Right lobe of liver (tissue), 6 donors: ENCODE measurements at regions not wholly inside any gene's neighbourhood (a gene's known extent, or its start where the extent isn't known, plus 50 kb on each side); places are given as distances from the start of the nearest gene placed in this dataset.

Source experiments
- ATAC-seq, 4 donors: fragments of 200-7000 bp; cut with Tn5 transposase; one replicate each; pipeline ENCODE4 v1.9.1; 2020; ENCODE audit warnings: mild to moderate bottlenecking in 4 of 4, moderate library complexity in 4 of 4
- DNase-seq, 3 donors: peaks; one replicate each; pipeline ENCODE4 v3.0.0-alpha.2; 2020
- H3K27ac ChIP-seq, 3 donors: fragments of 200-600 bp; one replicate each; pipeline ENCODE4 v1.8.0; 2022
- H3K27me3 ChIP-seq, 2 donors: fragments of 200-600 bp; one replicate each; pipeline ENCODE4 v1.8.0; 2022
- H3K36me3 ChIP-seq, 4 donors: fragments of 200-600 bp; sonication (generic) in 1 of 4; one replicate each; pipeline versions ENCODE4 v1.5.1 to v1.8.0; 2017 to 2022; ENCODE audit warnings: control low read depth in 1 of 4
- H3K4me1 ChIP-seq, 4 donors: fragments of 200-600 bp; sonication (generic) in 1 of 4; one replicate each; pipeline versions ENCODE4 v1.5.1 to v1.8.0; 2017 to 2022; ENCODE audit warnings: control low read depth in 1 of 4
- H3K4me3 ChIP-seq, 3 donors: fragments of 200-600 bp; one replicate each; pipeline ENCODE4 v1.8.0; 2022
- H3K9me3 ChIP-seq, 4 donors: fragments of 200-600 bp; sonication (generic) in 1 of 4; one replicate each; pipeline versions ENCODE4 v1.5.1 to v1.8.0; 2017 to 2022; ENCODE audit warnings: control low read depth in 1 of 4
- POLR2A ChIP-seq: fragments of 450-650 bp; IDR thresholded peaks from one replicate; pipeline ENCODE4 v1.6.1; 2017; ENCODE audit warnings: antibody characterized with exemption, mild to moderate bottlenecking
- WGBS: methylation state at CpG from one replicate; pipeline ENCODE4 v1.1.6; 2018; ENCODE audit warnings: low coverage, low lambda C conversion rate; ENCODE audit not compliant: insufficient coverage; ENCODE audit errors: missing lambda C conversion rate; 5-methylcytosine and 5-hydroxymethylcytosine counted together
- intact Hi-C, 2 donors: fragments of 100-400 bp; cut with DNase I; formaldehyde crosslinking; loops; one replicate each; pipeline versions ENCODE4 v1.11.2 to v1.14.1; 2022
- TF ChIP-seq, protein P1 (sequence below), 4 donors: fragments of 200-600 bp in 3 of 4; fragments of 450-650 bp in 1 of 4; IDR thresholded peaks; one replicate each; pipeline versions ENCODE4 v1.5.1 to v1.8.0; 2016 to 2022; ENCODE audit warnings: antibody characterized with exemption in 4 of 4, mild to moderate bottlenecking in 2 of 4
- donor health status: DM: no; HTN: yes; CAD: no.
- donor health status: DM: no; HTN: no; CAD: no.
- donor health status: DM: no; HTN: no; CAD: no.
- donor health status: DM: no; HTN: yes; CAD: no.
- donor health status: DM: no; HTN: yes; CAD: no.

DNA sequence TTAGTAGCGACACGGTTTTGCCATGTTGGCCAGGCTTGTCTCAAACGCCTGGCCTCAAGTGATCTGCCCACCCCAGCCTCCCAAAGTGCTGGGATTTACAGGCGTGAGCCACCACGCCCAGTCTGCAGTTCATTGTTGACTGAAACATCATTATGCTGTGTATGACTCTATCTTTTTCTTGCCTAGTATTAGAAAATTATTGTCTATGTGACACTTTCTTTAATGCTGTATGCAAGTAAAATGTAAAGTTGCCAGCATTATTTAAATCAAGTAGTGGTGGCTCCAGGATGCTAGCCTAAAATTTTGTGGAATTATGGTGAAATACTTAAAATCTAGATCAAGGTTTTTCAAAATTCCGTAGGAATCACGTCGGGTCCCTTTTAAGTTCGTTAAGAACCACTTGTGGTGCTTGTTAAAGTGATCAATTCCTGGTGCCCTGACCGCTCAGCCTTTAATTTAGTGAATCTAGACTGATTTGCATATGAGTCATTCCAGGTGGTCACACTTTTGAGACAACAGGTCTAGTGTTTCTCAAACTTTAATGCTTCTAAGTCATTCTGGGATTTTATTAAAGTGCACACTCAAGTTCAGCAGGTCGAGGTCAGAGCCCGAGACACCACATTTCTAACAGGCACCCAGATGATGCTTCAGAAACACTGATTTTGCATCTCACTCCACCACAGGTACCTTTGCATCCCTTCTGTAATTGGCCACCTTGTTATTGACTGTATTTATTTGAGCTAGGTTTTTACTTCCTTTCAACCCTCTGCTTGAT lies 132.6 kb upstream of the MTHFD1L start:
- H3K27me3 ChIP-seq, result no peaks in the 10 kb centered on the region
- ATAC-seq (no peak), DNase-seq (no peak)
- 90% methylated on average over 12 of the region's 12 CpGs for WGBS
- no peaks in the 10 kb centered on the region for H3K4me1 ChIP-seq
- H3K36me3 ChIP-seq, result peaks cover 0 to 13% (median 0%) of the 10 kb centered on the region in 4 donors
- TF ChIP-seq, protein P1, sequence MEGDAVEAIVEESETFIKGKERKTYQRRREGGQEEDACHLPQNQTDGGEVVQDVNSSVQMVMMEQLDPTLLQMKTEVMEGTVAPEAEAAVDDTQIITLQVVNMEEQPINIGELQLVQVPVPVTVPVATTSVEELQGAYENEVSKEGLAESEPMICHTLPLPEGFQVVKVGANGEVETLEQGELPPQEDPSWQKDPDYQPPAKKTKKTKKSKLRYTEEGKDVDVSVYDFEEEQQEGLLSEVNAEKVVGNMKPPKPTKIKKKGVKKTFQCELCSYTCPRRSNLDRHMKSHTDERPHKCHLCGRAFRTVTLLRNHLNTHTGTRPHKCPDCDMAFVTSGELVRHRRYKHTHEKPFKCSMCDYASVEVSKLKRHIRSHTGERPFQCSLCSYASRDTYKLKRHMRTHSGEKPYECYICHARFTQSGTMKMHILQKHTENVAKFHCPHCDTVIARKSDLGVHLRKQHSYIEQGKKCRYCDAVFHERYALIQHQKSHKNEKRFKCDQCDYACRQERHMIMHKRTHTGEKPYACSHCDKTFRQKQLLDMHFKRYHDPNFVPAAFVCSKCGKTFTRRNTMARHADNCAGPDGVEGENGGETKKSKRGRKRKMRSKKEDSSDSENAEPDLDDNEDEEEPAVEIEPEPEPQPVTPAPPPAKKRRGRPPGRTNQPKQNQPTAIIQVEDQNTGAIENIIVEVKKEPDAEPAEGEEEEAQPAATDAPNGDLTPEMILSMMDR (IDR thresholded peaks at IDR 0.05), result no peak
- no peak for TF ChIP-seq POLR2A
- no peak overlapping the region for H3K27ac ChIP-seq
- H3K4me3 ChIP-seq, result no peak overlapping the region
- H3K9me3 ChIP-seq, result no peaks in the 10 kb centered on the region
- intact Hi-C loops, result no loop called here

DNA sequence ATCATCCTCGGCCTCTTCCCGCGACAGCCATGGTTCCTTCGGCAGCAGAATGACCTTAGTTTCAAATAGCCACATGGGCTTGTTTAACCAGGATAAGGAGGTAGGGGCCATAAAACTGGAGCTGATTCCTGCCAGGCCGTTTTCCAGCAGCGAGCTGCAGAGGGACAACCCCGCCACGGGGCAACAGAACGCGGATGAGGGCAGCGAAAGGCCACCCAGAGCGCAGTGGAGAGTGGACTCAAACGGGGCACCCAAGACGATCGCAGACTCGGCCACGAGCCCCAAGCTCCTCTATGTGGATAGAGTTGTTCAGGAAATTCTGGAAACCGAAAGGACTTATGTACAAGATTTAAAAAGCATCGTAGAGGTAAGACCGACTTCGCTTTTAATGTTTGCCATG lies 131.8 kb upstream of the MTHFD1L start:
- DNase-seq, result no peak
- Histone ChIP-seq H3K4me3 (no peak overlapping the region), H3K27me3 (no peaks in the 10 kb centered on the region), H3K27ac (no peak overlapping the region), H3K36me3 (peaks cover 0 to 13% (median 0%) of the 10 kb centered on the region in 4 donors), H3K4me1 (no peaks in the 10 kb centered on the region), H3K9me3 (no peaks in the 10 kb centered on the region)
- 95% methylated on average over 20 of the region's 21 CpGs for WGBS
- no peak for ATAC-seq
- intact Hi-C loops, result no loop called here
- TF ChIP-seq, protein P1 (IDR thresholded peaks at IDR 0.05), result no peak
- no peak for TF ChIP-seq POLR2A

DNA sequence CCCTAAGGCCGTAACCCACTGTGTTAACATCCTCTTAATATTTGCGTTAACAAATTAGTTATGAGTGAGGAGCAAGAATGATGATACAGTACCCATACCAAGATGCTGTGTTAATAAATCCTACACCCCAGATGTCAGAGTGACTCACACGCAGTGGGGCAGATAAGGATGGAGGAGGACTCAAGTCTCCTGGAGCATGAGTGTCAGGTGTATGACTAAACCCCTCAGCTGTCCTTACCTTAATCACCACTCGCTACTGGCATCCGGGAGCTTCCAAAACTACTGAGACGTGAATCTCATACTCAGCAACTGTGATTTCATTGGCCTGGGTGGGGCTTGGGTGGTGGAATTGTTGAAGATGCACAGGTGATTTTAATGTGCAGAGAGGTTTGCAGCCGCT lies 131.3 kb upstream of the MTHFD1L start:
- WGBS, result 88% methylated on average over 7 of the region's 7 CpGs
- DNase-seq, result no peak
- intact Hi-C loops, result no loop called here
- no peak for ATAC-seq
- Histone ChIP-seq H3K27me3 (no peaks in the 10 kb centered on the region), H3K36me3 (peaks cover 0 to 13% (median 0%) of the 10 kb centered on the region in 4 donors), H3K27ac (no peak overlapping the region), H3K4me3 (no peak overlapping the region), H3K4me1 (no peaks in the 10 kb centered on the region), H3K9me3 (no peaks in the 10 kb centered on the region)
- no peak for TF ChIP-seq POLR2A
- TF ChIP-seq, protein P1 (IDR thresholded peaks at IDR 0.05), result no peak

DNA sequence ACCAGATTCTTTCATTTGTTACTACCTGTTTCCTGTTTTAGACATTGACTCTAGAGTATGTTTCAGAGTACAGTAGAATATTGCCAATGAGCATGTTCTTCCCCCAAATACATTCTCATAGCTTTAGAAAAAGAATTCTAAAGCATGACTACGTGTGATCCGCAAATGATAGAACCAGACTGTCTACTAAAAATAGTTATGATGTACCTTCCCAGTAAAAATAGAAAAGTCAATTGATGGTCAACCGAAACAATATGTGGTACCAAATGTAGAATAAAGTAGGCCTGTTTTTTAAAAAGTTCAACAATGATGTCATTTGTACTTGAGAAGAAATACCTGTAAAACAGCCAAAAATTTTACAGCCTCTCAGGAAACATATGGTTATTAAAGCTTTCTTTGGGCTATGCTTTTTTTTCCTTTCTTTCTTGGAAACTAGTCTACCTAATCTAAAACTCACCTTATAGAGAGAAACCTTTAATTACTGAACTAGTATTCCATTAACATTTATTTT lies 130.1 kb upstream of the MTHFD1L start:
- Histone ChIP-seq H3K4me3 (no peak overlapping the region), H3K27ac (no peak overlapping the region), H3K36me3 (peaks cover 0 to 13% (median 0%) of the 10 kb centered on the region in 4 donors), H3K4me1 (no peaks in the 10 kb centered on the region), H3K27me3 (no peaks in the 10 kb centered on the region), H3K9me3 (no peaks in the 10 kb centered on the region)
- DNase-seq, result no peak
- WGBS, result 95% methylated on average over 3 of the region's 3 CpGs
- no peak for TF ChIP-seq POLR2A
- TF ChIP-seq, protein P1 (IDR thresholded peaks at IDR 0.05), result no peak
- intact Hi-C loops, result no loop called here
- no peak for ATAC-seq
